Mesenchymal stem cell (in vitro differentiated cells and primary cell): ENCODE measurements at regions not wholly inside any gene's neighbourhood (a gene's known extent, or its start where the extent isn't known, plus 50 kb on each side); places are given as distances from the start of the nearest gene placed in this dataset.

ENCODE experiments used
- DNase-seq: peaks from one replicate; pipeline ENCODE4 v3.0.0-alpha.2; 2013
- H2AFZ ChIP-seq: one replicate; pipeline ENCODE4 v1.6.1; 2013; ENCODE audit warnings: low read depth, mild to moderate bottlenecking, control low read depth, inconsistent platforms, low read length, moderate library complexity
- H2AK5ac ChIP-seq: 2 replicates; pipeline ENCODE4 v1.6.1; 2013; ENCODE audit warnings: low read length, moderate library complexity, mild to moderate bottlenecking, inconsistent platforms; ENCODE audit not compliant: severe bottlenecking
- H2BK120ac ChIP-seq: one replicate; pipeline ENCODE4 v1.6.1; 2013; ENCODE audit warnings: low read depth, mild to moderate bottlenecking, inconsistent platforms, low read length, moderate library complexity
- H2BK12ac ChIP-seq, 2 experiments: one replicate each; pipeline ENCODE4 v1.6.1; 2013; ENCODE audit warnings: inconsistent platforms in 2 of 2, low read length in 2 of 2, mild to moderate bottlenecking in 2 of 2, moderate library complexity in 2 of 2, control low read depth in 1 of 2
- H2BK15ac ChIP-seq: one replicate; pipeline ENCODE4 v1.6.1; 2013; ENCODE audit warnings: mild to moderate bottlenecking, low read depth, inconsistent platforms; ENCODE audit not compliant: poor library complexity, severe bottlenecking
- H2BK5ac ChIP-seq: 2 replicates; pipeline ENCODE4 v1.6.1; 2013; ENCODE audit warnings: low read depth, mild to moderate bottlenecking, low read length, control low read depth, inconsistent platforms; ENCODE audit not compliant: poor library complexity, severe bottlenecking
- H3K14ac ChIP-seq, 2 experiments: one replicate each; pipeline ENCODE4 v1.6.1; 2013; ENCODE audit warnings: inconsistent platforms in 2 of 2, low read length in 2 of 2, control low read depth in 1 of 2, mild to moderate bottlenecking in 1 of 2, moderate library complexity in 1 of 2
- H3K18ac ChIP-seq, 2 experiments: one replicate each; pipeline ENCODE4 v1.6.1; 2013; ENCODE audit warnings: inconsistent platforms in 2 of 2, low read length in 2 of 2, control low read depth in 1 of 2, low read depth in 1 of 2, mild to moderate bottlenecking in 1 of 2
- H3K23ac ChIP-seq, 2 experiments: one replicate each; pipeline ENCODE4 v1.6.1; 2013; ENCODE audit warnings: inconsistent platforms in 2 of 2, low read length in 2 of 2, mild to moderate bottlenecking in 2 of 2, moderate library complexity in 2 of 2, control low read depth in 1 of 2
- H3K27ac ChIP-seq: 2 replicates; pipeline ENCODE4 v1.5.1; 2013; ENCODE audit warnings: mild to moderate bottlenecking, moderate library complexity, low read length, control low read depth, inconsistent platforms; ENCODE audit not compliant: poor library complexity, severe bottlenecking
- H3K27me3 ChIP-seq, 2 experiments: 2 replicates each; pipeline versions ENCODE4 v1.6.1 to v1.7.0; 2013; ENCODE audit warnings: low read length in 2 of 2, mild to moderate bottlenecking in 2 of 2, moderate library complexity in 2 of 2, control low read depth in 1 of 2, inconsistent platforms in 1 of 2; ENCODE audit not compliant: control insufficient read depth in 1 of 2, insufficient read depth in 1 of 2
- H3K36me3 ChIP-seq, 2 experiments: 2 replicates each; pipeline versions ENCODE4 v1.6.1 to v1.7.0; 2013; ENCODE audit warnings: low read length in 2 of 2, control low read depth in 1 of 2, inconsistent platforms in 1 of 2, low read depth in 1 of 2, mild to moderate bottlenecking in 1 of 2; ENCODE audit not compliant: insufficient read depth in 2 of 2, control insufficient read depth in 1 of 2
- H3K4ac ChIP-seq, 2 experiments: one replicate each; pipeline ENCODE4 v1.6.1; 2013; ENCODE audit warnings: inconsistent platforms in 2 of 2, low read length in 2 of 2, mild to moderate bottlenecking in 2 of 2, moderate library complexity in 2 of 2, control low read depth in 1 of 2, low read depth in 1 of 2
- H3K4me1 ChIP-seq: 2 replicates; pipeline ENCODE4 v1.6.1; 2013; ENCODE audit warnings: low read depth, low read length, control low read depth; ENCODE audit not compliant: control insufficient read depth, insufficient read depth
- H3K4me2 ChIP-seq: 2 replicates; pipeline ENCODE4 v1.6.1; 2013; ENCODE audit warnings: low read length, mild to moderate bottlenecking, inconsistent platforms; ENCODE audit not compliant: poor library complexity, severe bottlenecking
- H3K4me3 ChIP-seq, 2 experiments: 2 replicates each; pipeline versions ENCODE4 v1.5.1 to v1.7.0; 2013; ENCODE audit warnings: low read length in 2 of 2, mild to moderate bottlenecking in 2 of 2, control low read depth in 1 of 2, low read depth in 1 of 2; ENCODE audit not compliant: insufficient read depth in 1 of 2
- H3K79me1 ChIP-seq: replicated peaks from 2 replicates; pipeline ENCODE4 v1.6.1; 2013; ENCODE audit warnings: mild to moderate bottlenecking, control low read depth, low read length, inconsistent platforms; ENCODE audit not compliant: poor library complexity, severe bottlenecking
- H3K9ac ChIP-seq: 2 replicates; pipeline ENCODE4 v1.7.0; 2013; ENCODE audit warnings: mild to moderate bottlenecking, low read length, moderate library complexity
- H3K9me3 ChIP-seq: 2 replicates; pipeline ENCODE4 v1.7.0; 2013; ENCODE audit warnings: mild to moderate bottlenecking, low read length; ENCODE audit not compliant: control insufficient read depth
- H4K8ac ChIP-seq: one replicate; pipeline ENCODE4 v1.6.1; 2013; ENCODE audit warnings: inconsistent platforms, mild to moderate bottlenecking, low read length, moderate library complexity
- H4K91ac ChIP-seq: one replicate; pipeline ENCODE4 v1.6.1; 2013; ENCODE audit warnings: mild to moderate bottlenecking, low read length, inconsistent platforms
- WGBS: methylation state at CpG from one replicate; pipeline ENCODE4 v1.1.7; 2013; ENCODE audit warnings: mixed read lengths; 5-methylcytosine and 5-hydroxymethylcytosine counted together

GRCh38 chr6:44036196-44036595 is 91.1 kb downstream of the MRPL14 start:
- no peak overlapping the region for H2AFZ ChIP-seq
- WGBS = 100% methylated on average over 2 of the region's 2 CpGs
- no peak overlapping the region for H3K4me2 ChIP-seq
- H3K4ac ChIP-seq = no peak overlapping the region
- H3K9me3 ChIP-seq = no peaks in the 10 kb centered on the region
- H2BK12ac ChIP-seq = no peak overlapping the region
- no peak overlapping the region for H3K27ac ChIP-seq
- no peaks in the 10 kb centered on the region for H3K79me1 ChIP-seq
- H3K9ac ChIP-seq = peak overlapping the region; percentile 43
- H2AK5ac ChIP-seq = no peak overlapping the region
- no peak overlapping the region for H3K4me3 ChIP-seq
- peaks cover 34% of the 10 kb centered on the region for H3K4me1 ChIP-seq
- no peak overlapping the region for H2BK15ac ChIP-seq
- H2BK120ac ChIP-seq = no peak overlapping the region
- H4K8ac ChIP-seq = no peak overlapping the region
- no peaks in the 10 kb centered on the region for H3K36me3 ChIP-seq
- H2BK5ac ChIP-seq = no peak overlapping the region
- DNase-seq = no peak
- H3K14ac ChIP-seq = no peak overlapping the region
- H4K91ac ChIP-seq = peak overlapping the region; percentile 31
- no peaks in the 10 kb centered on the region for H3K27me3 ChIP-seq
- H3K18ac ChIP-seq = peak overlapping the region; percentile 3 to 59
- no peak overlapping the region for H3K23ac ChIP-seq

DNA sequence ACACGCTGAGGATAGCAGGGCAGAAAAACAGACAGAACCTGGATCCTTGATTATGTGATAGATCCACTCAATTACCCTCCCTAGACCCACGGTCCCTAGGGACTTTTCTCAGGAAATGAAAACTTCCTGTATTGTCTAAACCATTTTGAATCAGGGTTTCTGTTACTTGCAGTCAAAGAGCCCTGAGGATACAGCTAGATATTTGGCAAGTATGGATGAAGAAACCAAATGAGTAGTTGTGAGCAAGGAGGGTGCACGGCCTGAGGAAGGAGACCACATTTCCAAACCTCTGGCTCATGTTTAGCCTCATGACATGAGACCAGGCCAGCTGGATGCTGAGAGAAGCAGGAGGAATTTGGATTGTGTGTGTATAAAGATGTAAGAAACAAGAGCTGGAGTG is 91.6 kb downstream of the MRPL14 start:
- Histone ChIP-seq H3K9ac (peak overlapping the region; percentile 43), H2BK5ac (no peak overlapping the region), H2BK12ac (no peak overlapping the region), H3K23ac (no peak overlapping the region), H2AK5ac (no peak overlapping the region), H3K27me3 (no peaks in the 10 kb centered on the region), H3K36me3 (no peaks in the 10 kb centered on the region), H3K4ac (no peak overlapping the region), H4K8ac (no peak overlapping the region), H3K9me3 (no peaks in the 10 kb centered on the region), H3K18ac (no peak overlapping the region), H3K4me2 (no peak overlapping the region), H3K14ac (no peak overlapping the region), H2BK15ac (no peak overlapping the region), H3K4me3 (no peak overlapping the region), H3K79me1 (no peaks in the 10 kb centered on the region), H3K27ac (no peak overlapping the region), H2BK120ac (no peak overlapping the region), H2AFZ (no peak overlapping the region), H4K91ac (no peak overlapping the region), H3K4me1 (peaks cover 30% of the 10 kb centered on the region)
- WGBS = 93% methylated on average over 2 of the region's 3 CpGs
- DNase-seq = peak; percentile 42

GRCh38 chr6:44034931-44035345 is 92.3 kb downstream of the MRPL14 start:
- H3K23ac ChIP-seq = no peak overlapping the region
- no peaks in the 10 kb centered on the region for H3K9me3 ChIP-seq
- no peaks in the 10 kb centered on the region for H3K27me3 ChIP-seq
- no peaks in the 10 kb centered on the region for H3K79me1 ChIP-seq
- no peak overlapping the region for H3K4me2 ChIP-seq
- DNase-seq = no peak
- peak overlapping the region; percentile 36 for H3K27ac ChIP-seq
- peak overlapping the region in 1 of 2 experiments; percentile 38 for H2BK12ac ChIP-seq
- H3K14ac ChIP-seq = peak overlapping the region in 1 of 2 experiments; percentile 27
- no peak overlapping the region for H4K91ac ChIP-seq
- H3K4me3 ChIP-seq = no peak overlapping the region
- H4K8ac ChIP-seq = peak overlapping the region; percentile 8
- H3K4me1 ChIP-seq = peaks cover 25% of the 10 kb centered on the region
- no peaks in the 10 kb centered on the region for H3K36me3 ChIP-seq
- no peak overlapping the region for H2BK5ac ChIP-seq
- WGBS = 95% methylated on average over 2 of the region's 3 CpGs
- H2AK5ac ChIP-seq = peak overlapping the region; percentile 49
- no peak overlapping the region for H2AFZ ChIP-seq
- no peak overlapping the region for H2BK15ac ChIP-seq
- peak overlapping the region; percentile 16 to 37 for H3K18ac ChIP-seq
- H2BK120ac ChIP-seq = peak overlapping the region; percentile 35
- no peak overlapping the region for H3K4ac ChIP-seq
- H3K9ac ChIP-seq = no peak overlapping the region

DNA sequence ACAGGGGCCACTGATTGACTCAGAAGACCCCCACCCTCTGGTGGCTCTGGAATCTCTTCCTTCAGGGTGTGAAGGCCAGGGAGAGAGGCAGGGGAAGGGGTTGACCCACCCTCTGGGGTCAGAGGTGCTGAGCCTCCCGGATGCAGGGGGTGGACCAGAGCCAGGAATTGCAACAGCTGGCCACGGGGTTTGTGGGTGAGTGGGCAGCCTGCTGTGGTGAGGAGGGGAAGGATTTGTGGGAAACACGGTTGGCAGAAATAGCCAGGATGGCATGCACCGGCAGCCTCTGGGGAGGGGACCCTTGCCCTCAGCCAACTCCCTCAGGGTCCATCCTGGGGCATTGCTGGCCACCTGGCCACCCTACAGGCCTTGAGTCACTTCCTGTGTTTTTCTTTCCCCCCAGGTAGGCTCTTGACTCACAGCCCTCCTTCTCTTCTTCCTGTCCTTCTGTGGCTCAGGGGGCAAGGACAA is 92.8 kb downstream of the MRPL14 start:
- no peak overlapping the region for H3K4me3 ChIP-seq
- no peak for DNase-seq
- H4K8ac ChIP-seq = peak overlapping the region; percentile 21
- H3K4me2 ChIP-seq = no peak overlapping the region
- 46% methylated on average over 3 of the region's 4 CpGs for WGBS
- peak overlapping the region; percentile 35 for H2BK120ac ChIP-seq
- H2AFZ ChIP-seq = peak overlapping the region; percentile 18
- H3K27me3 ChIP-seq = no peaks in the 10 kb centered on the region
- peak overlapping the region in 1 of 2 experiments; percentile 46 for H3K23ac ChIP-seq
- H3K9me3 ChIP-seq = no peaks in the 10 kb centered on the region
- H2BK15ac ChIP-seq = peak overlapping the region; percentile 29
- H2BK5ac ChIP-seq = no peak overlapping the region
- peaks cover 22% of the 10 kb centered on the region for H3K4me1 ChIP-seq
- H3K27ac ChIP-seq = peak overlapping the region; percentile 36
- H3K14ac ChIP-seq = no peak overlapping the region
- peak overlapping the region; percentile 49 for H2AK5ac ChIP-seq
- peak overlapping the region in 1 of 2 experiments; percentile 45 for H2BK12ac ChIP-seq
- H4K91ac ChIP-seq = peak overlapping the region; percentile 25
- peak overlapping the region; percentile 20 to 47 for H3K4ac ChIP-seq
- H3K79me1 ChIP-seq = no peaks in the 10 kb centered on the region
- H3K36me3 ChIP-seq = no peaks in the 10 kb centered on the region
- H3K18ac ChIP-seq = peak overlapping the region; percentile 16 to 37
- no peak overlapping the region for H3K9ac ChIP-seq
